Neural cell (in vitro differentiated cells): ENCODE measurements at regions not wholly inside any gene's neighbourhood (a gene's known extent, or its start where the extent isn't known, plus 50 kb on each side); places are given as distances from the start of the nearest gene placed in this dataset.

ENCODE experiments used
- H2AFZ ChIP-seq: fragments of 200-600, 300-800 bp; sonication (generic), shearing (Covaris generic); 2 replicates; pipeline ENCODE4 v1.6.0; 2014; ENCODE audit warnings: low read depth, mild to moderate bottlenecking, antibody characterized with exemption, low read length, moderate library complexity
- H3F3A ChIP-seq: fragments of 200-600 bp; shearing (Covaris generic); 2 replicates; pipeline ENCODE4 v1.6.1; 2016; ENCODE audit warnings: mild to moderate bottlenecking, moderate library complexity, mixed read lengths, antibody characterized with exemption, low read length; ENCODE audit not compliant: insufficient read depth, poor library complexity, severe bottlenecking
- H3K27ac ChIP-seq: fragments of 200-600, 300-800 bp; sonication (generic), shearing (Covaris generic); 2 replicates; pipeline ENCODE4 v1.5.1; 2014; ENCODE audit warnings: mild to moderate bottlenecking, low read length, moderate library complexity
- H3K27me3 ChIP-seq: fragments of 300-800, 200-600 bp; sonication (generic), shearing (Covaris generic); 2 replicates; pipeline ENCODE4 v1.6.0; 2014; ENCODE audit warnings: mild to moderate bottlenecking, low read depth, low read length, moderate library complexity; ENCODE audit not compliant: insufficient read depth
- H3K36me3 ChIP-seq: fragments of 300-800, 200-600 bp; sonication (generic), shearing (Covaris generic); 2 replicates; pipeline ENCODE4 v1.5.1; 2014; ENCODE audit warnings: mild to moderate bottlenecking, antibody characterized with exemption, low read length, moderate library complexity; ENCODE audit not compliant: insufficient read depth
- H3K4me2 ChIP-seq: fragments of 300-800, 200-600 bp; sonication (generic), shearing (Covaris generic); 2 replicates; pipeline ENCODE4 v1.6.0; 2014; ENCODE audit warnings: mild to moderate bottlenecking, low read length
- H3K4me3 ChIP-seq: fragments of 300-800, 200-600 bp; sonication (generic), shearing (Covaris generic); 2 replicates; pipeline ENCODE4 v1.5.1; 2014; ENCODE audit warnings: mild to moderate bottlenecking, low read length, moderate library complexity
- H3K79me2 ChIP-seq: fragments of 200-600 bp; shearing (Covaris generic); replicated peaks from 2 replicates; pipeline ENCODE4 v1.6.0; 2014; ENCODE audit warnings: mild to moderate bottlenecking, low read length, moderate library complexity; ENCODE audit not compliant: insufficient read depth
- H3K9ac ChIP-seq: fragments of 300-800, 200-600 bp; sonication (generic), shearing (Covaris generic); 2 replicates; pipeline ENCODE4 v1.6.1; 2016; ENCODE audit warnings: mild to moderate bottlenecking, low read length, mixed read lengths
- H3K9me2 ChIP-seq: fragments of 200-600 bp; shearing (Covaris generic); 2 replicates; pipeline ENCODE4 v1.6.1; 2016; ENCODE audit warnings: mild to moderate bottlenecking, low read length, mixed read lengths; ENCODE audit not compliant: insufficient read depth
- H3K9me3 ChIP-seq: fragments of 200-600, 300-800 bp; sonication (generic), shearing (Covaris generic); 2 replicates; pipeline ENCODE4 v1.6.1; 2016; ENCODE audit warnings: mild to moderate bottlenecking, mixed run types, low read length, moderate library complexity, mixed read lengths
- H4K20me1 ChIP-seq: fragments of 200-600 bp; shearing (Covaris generic); 2 replicates; pipeline ENCODE4 v1.6.1; 2016; ENCODE audit warnings: mild to moderate bottlenecking, mixed run types; ENCODE audit not compliant: insufficient read depth
- EP300 ChIP-seq: fragments of 450-650 bp; conservative IDR thresholded peaks from 2 replicates; pipeline ENCODE4 v1.6.1; 2014; ENCODE audit warnings: antibody characterized with exemption, mild to moderate bottlenecking, moderate library complexity; ENCODE audit not compliant: poor library complexity, severe bottlenecking
- EZH2 ChIP-seq: fragments of 200-600, 300-800 bp; shearing (Covaris generic), sonication (generic); IDR thresholded peaks from 2 replicates; pipeline ENCODE4 v1.6.1; 2014; ENCODE audit warnings: antibody characterized with exemption, low read length, borderline replicate concordance, mild to moderate bottlenecking; ENCODE audit not compliant: insufficient read depth, poor library complexity, severe bottlenecking
- MXI1 ChIP-seq: fragments of 450-650 bp; conservative IDR thresholded peaks from 2 replicates; pipeline ENCODE4 v1.6.1; 2014; ENCODE audit warnings: antibody characterized with exemption, mild to moderate bottlenecking; ENCODE audit not compliant: poor library complexity, severe bottlenecking
- POLR2AphosphoS5 ChIP-seq: IDR thresholded peaks from 2 replicates; pipeline ENCODE4 v1.6.1; 2012
- RAD21 ChIP-seq: fragments of 450-650 bp; conservative IDR thresholded peaks from 2 replicates; pipeline ENCODE4 v1.6.1; 2014; ENCODE audit warnings: antibody characterized with exemption, mild to moderate bottlenecking, moderate library complexity
- SMC3 ChIP-seq: fragments of 450-650 bp; conservative IDR thresholded peaks from 2 replicates; pipeline ENCODE4 v1.6.1; 2014; ENCODE audit warnings: antibody characterized with exemption, mild to moderate bottlenecking, moderate library complexity; ENCODE audit not compliant: poor library complexity
- TAF1 ChIP-seq: IDR thresholded peaks from 2 replicates; pipeline ENCODE4 v1.6.1; 2012; ENCODE audit warnings: low read depth
- TF ChIP-seq, protein P1 (sequence below): fragments of 450-650 bp; IDR thresholded peaks from 2 replicates; pipeline ENCODE4 v1.5.1; 2014; ENCODE audit warnings: antibody characterized with exemption, mild to moderate bottlenecking, moderate library complexity; ENCODE audit not compliant: poor library complexity, severe bottlenecking
- TF ChIP-seq, protein P2 (sequence below): IDR thresholded peaks from 2 replicates; pipeline ENCODE4 v1.6.1; 2012; ENCODE audit warnings: borderline replicate concordance

DNA sequence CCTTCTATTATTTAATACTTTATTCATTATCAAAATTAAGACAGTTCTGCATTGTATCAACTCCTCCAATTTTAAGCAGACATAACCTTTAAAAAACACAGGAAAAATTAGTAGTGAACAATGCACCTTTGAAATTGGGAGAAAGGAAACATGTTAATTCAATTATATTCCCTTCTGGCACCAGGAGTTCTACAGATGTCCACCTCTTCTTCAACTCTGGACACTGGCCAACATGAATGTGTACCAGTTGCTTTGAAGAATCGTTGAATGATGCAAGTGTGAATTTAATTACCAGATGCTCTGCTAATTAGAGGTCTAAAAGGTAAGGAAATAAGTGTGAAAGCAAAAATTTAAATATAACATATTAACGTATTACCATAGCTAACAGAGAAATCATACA lies 206.7 kb upstream of the IGFBP3 start:
- TF ChIP-seq RAD21 (no peak), MXI1 (no peak), SMC3 (no peak), POLR2AphosphoS5 (no peak), TAF1 (no peak), EP300 (no peak), EZH2 (no peak)
- TF ChIP-seq, protein P1, sequence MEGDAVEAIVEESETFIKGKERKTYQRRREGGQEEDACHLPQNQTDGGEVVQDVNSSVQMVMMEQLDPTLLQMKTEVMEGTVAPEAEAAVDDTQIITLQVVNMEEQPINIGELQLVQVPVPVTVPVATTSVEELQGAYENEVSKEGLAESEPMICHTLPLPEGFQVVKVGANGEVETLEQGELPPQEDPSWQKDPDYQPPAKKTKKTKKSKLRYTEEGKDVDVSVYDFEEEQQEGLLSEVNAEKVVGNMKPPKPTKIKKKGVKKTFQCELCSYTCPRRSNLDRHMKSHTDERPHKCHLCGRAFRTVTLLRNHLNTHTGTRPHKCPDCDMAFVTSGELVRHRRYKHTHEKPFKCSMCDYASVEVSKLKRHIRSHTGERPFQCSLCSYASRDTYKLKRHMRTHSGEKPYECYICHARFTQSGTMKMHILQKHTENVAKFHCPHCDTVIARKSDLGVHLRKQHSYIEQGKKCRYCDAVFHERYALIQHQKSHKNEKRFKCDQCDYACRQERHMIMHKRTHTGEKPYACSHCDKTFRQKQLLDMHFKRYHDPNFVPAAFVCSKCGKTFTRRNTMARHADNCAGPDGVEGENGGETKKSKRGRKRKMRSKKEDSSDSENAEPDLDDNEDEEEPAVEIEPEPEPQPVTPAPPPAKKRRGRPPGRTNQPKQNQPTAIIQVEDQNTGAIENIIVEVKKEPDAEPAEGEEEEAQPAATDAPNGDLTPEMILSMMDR: no peak
- TF ChIP-seq, protein P2, sequence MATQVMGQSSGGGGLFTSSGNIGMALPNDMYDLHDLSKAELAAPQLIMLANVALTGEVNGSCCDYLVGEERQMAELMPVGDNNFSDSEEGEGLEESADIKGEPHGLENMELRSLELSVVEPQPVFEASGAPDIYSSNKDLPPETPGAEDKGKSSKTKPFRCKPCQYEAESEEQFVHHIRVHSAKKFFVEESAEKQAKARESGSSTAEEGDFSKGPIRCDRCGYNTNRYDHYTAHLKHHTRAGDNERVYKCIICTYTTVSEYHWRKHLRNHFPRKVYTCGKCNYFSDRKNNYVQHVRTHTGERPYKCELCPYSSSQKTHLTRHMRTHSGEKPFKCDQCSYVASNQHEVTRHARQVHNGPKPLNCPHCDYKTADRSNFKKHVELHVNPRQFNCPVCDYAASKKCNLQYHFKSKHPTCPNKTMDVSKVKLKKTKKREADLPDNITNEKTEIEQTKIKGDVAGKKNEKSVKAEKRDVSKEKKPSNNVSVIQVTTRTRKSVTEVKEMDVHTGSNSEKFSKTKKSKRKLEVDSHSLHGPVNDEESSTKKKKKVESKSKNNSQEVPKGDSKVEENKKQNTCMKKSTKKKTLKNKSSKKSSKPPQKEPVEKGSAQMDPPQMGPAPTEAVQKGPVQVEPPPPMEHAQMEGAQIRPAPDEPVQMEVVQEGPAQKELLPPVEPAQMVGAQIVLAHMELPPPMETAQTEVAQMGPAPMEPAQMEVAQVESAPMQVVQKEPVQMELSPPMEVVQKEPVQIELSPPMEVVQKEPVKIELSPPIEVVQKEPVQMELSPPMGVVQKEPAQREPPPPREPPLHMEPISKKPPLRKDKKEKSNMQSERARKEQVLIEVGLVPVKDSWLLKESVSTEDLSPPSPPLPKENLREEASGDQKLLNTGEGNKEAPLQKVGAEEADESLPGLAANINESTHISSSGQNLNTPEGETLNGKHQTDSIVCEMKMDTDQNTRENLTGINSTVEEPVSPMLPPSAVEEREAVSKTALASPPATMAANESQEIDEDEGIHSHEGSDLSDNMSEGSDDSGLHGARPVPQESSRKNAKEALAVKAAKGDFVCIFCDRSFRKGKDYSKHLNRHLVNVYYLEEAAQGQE: no peak
- H3K4me2 ChIP-seq: no peak overlapping the region

DNA sequence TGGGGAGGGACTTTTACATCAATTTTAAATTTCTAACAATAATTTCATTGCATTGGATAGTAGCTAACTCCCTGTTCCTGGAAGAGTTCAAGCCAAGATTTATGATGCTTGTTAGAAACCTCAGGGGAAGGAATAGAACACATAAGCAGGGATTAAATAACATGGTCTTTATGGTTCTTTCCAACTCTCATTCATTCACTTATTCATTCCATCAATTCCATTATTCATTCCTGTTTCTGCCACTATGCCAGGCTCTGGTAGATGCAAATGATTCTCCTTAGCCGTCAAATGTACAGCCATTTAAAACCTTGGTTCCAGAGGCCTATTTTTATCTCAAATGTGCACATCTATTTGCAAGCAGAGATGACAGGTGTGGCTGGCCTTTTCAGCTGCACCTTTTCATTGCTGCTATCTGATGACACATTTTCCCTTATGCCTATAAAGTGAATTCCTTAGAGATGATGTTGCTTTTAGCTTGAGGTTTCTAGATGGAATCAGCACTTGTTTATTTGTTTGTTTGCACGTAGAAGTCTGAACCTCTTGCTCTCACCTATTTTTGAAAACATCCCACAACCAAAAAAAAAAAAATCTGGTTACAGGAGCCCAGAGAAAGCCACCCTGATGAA lies 205.7 kb upstream of the IGFBP3 start:
- H3K9ac ChIP-seq: no peak overlapping the region
- no peak overlapping the region for H2AFZ ChIP-seq
- H3K27ac ChIP-seq: no peak overlapping the region
- H4K20me1 ChIP-seq: no peaks in the 10 kb centered on the region
- no peaks in the 10 kb centered on the region for H3F3A ChIP-seq
- H3K36me3 ChIP-seq: no peaks in the 10 kb centered on the region
- no peaks in the 10 kb centered on the region for H3K79me2 ChIP-seq
- H3K4me2 ChIP-seq: no peak overlapping the region
- no peaks in the 10 kb centered on the region for H3K27me3 ChIP-seq
- TF ChIP-seq, protein P2: no peak
- H3K9me3 ChIP-seq: no peaks in the 10 kb centered on the region
- H3K4me3 ChIP-seq: no peak overlapping the region
- H3K9me2 ChIP-seq: no peaks in the 10 kb centered on the region

More for the DNA sequence above, 206.7 kb upstream of the IGFBP3 start:
- Histone ChIP-seq H3K9me3 (no peaks in the 10 kb centered on the region), H3K9ac (no peak overlapping the region), H3K36me3 (no peaks in the 10 kb centered on the region), H3K4me3 (no peak overlapping the region), H3F3A (no peaks in the 10 kb centered on the region), H3K9me2 (no peaks in the 10 kb centered on the region), H2AFZ (no peak overlapping the region), H3K27ac (no peak overlapping the region), H4K20me1 (no peaks in the 10 kb centered on the region), H3K79me2 (no peaks in the 10 kb centered on the region), H3K27me3 (no peaks in the 10 kb centered on the region)
